ENCODE measurements at regions not wholly inside any gene's neighbourhood (a gene's known extent, or its start where the extent isn't known, plus 50 kb on each side); places are given as distances from the start of the nearest gene placed in this dataset.

- TF ChIP-seq, protein P1, sequence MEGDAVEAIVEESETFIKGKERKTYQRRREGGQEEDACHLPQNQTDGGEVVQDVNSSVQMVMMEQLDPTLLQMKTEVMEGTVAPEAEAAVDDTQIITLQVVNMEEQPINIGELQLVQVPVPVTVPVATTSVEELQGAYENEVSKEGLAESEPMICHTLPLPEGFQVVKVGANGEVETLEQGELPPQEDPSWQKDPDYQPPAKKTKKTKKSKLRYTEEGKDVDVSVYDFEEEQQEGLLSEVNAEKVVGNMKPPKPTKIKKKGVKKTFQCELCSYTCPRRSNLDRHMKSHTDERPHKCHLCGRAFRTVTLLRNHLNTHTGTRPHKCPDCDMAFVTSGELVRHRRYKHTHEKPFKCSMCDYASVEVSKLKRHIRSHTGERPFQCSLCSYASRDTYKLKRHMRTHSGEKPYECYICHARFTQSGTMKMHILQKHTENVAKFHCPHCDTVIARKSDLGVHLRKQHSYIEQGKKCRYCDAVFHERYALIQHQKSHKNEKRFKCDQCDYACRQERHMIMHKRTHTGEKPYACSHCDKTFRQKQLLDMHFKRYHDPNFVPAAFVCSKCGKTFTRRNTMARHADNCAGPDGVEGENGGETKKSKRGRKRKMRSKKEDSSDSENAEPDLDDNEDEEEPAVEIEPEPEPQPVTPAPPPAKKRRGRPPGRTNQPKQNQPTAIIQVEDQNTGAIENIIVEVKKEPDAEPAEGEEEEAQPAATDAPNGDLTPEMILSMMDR (IDR thresholded peaks at IDR 0.05), result no peak
- TF ChIP-seq POLR2AphosphoS5 (IDR thresholded peaks at IDR 0.05; ENCODE audit: low read depth, low read length) (no peak), TCF7L2 (IDR thresholded peaks at IDR 0.05; ENCODE audit: low read depth, low read length) (no peak), SIN3A (IDR thresholded peaks at IDR 0.05; ENCODE audit: borderline replicate concordance, insufficient read depth, low read depth, low read length) (no peak)
- TF ChIP-seq, protein P2, sequence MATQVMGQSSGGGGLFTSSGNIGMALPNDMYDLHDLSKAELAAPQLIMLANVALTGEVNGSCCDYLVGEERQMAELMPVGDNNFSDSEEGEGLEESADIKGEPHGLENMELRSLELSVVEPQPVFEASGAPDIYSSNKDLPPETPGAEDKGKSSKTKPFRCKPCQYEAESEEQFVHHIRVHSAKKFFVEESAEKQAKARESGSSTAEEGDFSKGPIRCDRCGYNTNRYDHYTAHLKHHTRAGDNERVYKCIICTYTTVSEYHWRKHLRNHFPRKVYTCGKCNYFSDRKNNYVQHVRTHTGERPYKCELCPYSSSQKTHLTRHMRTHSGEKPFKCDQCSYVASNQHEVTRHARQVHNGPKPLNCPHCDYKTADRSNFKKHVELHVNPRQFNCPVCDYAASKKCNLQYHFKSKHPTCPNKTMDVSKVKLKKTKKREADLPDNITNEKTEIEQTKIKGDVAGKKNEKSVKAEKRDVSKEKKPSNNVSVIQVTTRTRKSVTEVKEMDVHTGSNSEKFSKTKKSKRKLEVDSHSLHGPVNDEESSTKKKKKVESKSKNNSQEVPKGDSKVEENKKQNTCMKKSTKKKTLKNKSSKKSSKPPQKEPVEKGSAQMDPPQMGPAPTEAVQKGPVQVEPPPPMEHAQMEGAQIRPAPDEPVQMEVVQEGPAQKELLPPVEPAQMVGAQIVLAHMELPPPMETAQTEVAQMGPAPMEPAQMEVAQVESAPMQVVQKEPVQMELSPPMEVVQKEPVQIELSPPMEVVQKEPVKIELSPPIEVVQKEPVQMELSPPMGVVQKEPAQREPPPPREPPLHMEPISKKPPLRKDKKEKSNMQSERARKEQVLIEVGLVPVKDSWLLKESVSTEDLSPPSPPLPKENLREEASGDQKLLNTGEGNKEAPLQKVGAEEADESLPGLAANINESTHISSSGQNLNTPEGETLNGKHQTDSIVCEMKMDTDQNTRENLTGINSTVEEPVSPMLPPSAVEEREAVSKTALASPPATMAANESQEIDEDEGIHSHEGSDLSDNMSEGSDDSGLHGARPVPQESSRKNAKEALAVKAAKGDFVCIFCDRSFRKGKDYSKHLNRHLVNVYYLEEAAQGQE (IDR thresholded peaks at IDR 0.05; ENCODE audit: insufficient read depth in 1 of 2, low read depth in 2 of 2, low read length in 1 of 2), result no peak
These were observed 341.4 kb downstream of the GUCY2F start for GRCh38 chrX:109140463-109140862.

Measured in Panc1 (cell line).